GM23338 (cell line): ENCODE measurements at regions not wholly inside any gene's neighbourhood (a gene's known extent, or its start where the extent isn't known, plus 50 kb on each side); places are given as distances from the start of the nearest gene placed in this dataset.
"Not testable (repeated sequence)": the region's sequence is repeated elsewhere in the genome, so short reads cannot be mapped to it uniquely, and the experiment has no call there.

Experiments
- CREB1 ChIP-seq: fragments of 250-450 bp; sonication (Bioruptor Pico); IDR thresholded peaks from 2 replicates; pipeline ENCODE4 v1.5.0; 2020; ENCODE audit warnings: low read depth, mild to moderate bottlenecking, moderate library complexity
- CTCF ChIP-seq, 2 experiments: fragments of 200-600 bp in 1 of 2; sonication (generic) in 1 of 2; conservative IDR thresholded peaks; 2 replicates each; pipeline versions ENCODE4 v1.5.1 to v1.6.1; 2016 to 2017; ENCODE audit warnings: antibody characterized with exemption in 2 of 2, low read depth in 2 of 2, mild to moderate bottlenecking in 2 of 2, moderate library complexity in 1 of 2
- ETS1 ChIP-seq: IDR thresholded peaks from 2 replicates; pipeline ENCODE4 v1.6.1; 2016; ENCODE audit warnings: antibody characterized with exemption
- EZH2 ChIP-seq: fragments of 200-600 bp; sonication (generic); IDR thresholded peaks from one replicate; pipeline ENCODE4 v1.8.0; 2017; ENCODE audit warnings: antibody characterized with exemption, mild to moderate bottlenecking, low read depth; ENCODE audit not compliant: unreplicated experiment
- EZH2phosphoT487 ChIP-seq: fragments of 200-600 bp; sonication (generic); IDR thresholded peaks from one replicate; pipeline ENCODE4 v1.8.1; 2018; ENCODE audit warnings: antibody characterized with exemption; ENCODE audit not compliant: unreplicated experiment
- NANOG ChIP-seq: IDR thresholded peaks from 2 replicates; pipeline ENCODE4 v1.6.1; 2016; ENCODE audit warnings: antibody characterized with exemption, borderline replicate concordance
- POLR2AphosphoS5 ChIP-seq: IDR thresholded peaks from 2 replicates; pipeline ENCODE4 v1.6.1; 2016; ENCODE audit warnings: antibody characterized with exemption, low read depth
- REST ChIP-seq: IDR thresholded peaks from one replicate; pipeline ENCODE4 v1.6.1; 2018; ENCODE audit warnings: antibody characterized with exemption; ENCODE audit not compliant: unreplicated experiment
- STAT1 ChIP-seq: IDR thresholded peaks from one replicate; pipeline ENCODE4 v1.6.1; 2016; ENCODE audit warnings: antibody characterized with exemption; ENCODE audit not compliant: unreplicated experiment

- TF ChIP-seq POLR2AphosphoS5; CTCF (conservative IDR thresholded peaks at IDR 0.05; ENCODE audit: low read depth in 2 of 2); EZH2; NANOG; EZH2phosphoT487; REST; CREB1 (CRISPR knock-in tag); STAT1; ETS1: not testable (repeated sequence)
These were observed 86.8 kb upstream of the ALX4 start for GRCh38 chr11:44396746-44397145.
